ENCODE measurements at regions not wholly inside any gene's neighbourhood (a gene's known extent, or its start where the extent isn't known, plus 50 kb on each side); places are given as distances from the start of the nearest gene placed in this dataset.
A peak's percentile ranks its signal among the peaks of the same experiment; 100 is the strongest.

DNA sequence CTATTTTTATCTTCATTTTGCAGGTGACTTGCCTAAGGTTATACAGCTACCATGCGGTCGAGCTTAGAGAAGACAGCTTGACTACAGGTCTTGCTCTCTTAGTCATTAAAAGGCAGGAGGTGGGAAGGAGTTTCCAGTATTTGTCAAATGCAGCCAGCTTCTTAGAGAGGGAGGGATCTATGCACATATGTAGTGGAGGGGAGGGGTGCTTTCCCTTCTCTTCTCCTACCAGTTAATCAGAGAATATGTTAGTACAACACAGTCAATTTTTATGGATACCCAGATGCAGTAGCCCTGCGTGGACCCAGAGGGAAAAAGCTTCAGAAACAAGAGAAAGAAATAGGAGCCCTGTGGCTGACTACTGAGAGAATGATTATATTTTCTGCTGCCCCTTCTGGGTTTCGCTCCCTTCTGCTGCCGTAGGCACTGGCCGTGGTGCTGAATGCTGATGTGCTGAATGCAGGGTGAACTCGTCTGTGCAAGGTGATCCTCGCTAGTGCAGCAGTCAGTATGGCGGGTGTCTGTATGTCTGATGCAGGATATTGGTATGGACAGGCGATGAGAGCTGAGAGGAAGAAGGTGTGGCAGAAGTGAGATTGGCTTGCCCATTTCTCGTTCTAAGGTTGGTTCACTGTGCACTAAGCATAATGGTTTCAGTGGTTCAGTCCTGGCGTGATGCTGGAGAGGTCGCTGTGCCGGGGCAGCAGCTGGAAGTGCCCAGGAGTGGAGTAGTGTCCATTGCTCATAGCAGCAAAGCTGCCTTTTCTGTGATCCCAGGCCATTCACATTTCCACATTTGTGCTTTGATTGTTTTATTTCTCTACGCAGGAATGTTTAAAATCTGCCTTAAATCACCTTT, 189.2 kb upstream of the PODXL start:
- H3K27me3 ChIP-seq (ENCODE audit: low read depth, low read length) = no peaks in the 10 kb centered on the region
- H3K4me3 ChIP-seq (ENCODE audit: low read depth in 1 of 2, low read length in 2 of 2) = no peak overlapping the region
- no peak overlapping the region for H3K27ac ChIP-seq (ENCODE audit: low read length)
- no peaks in the 10 kb centered on the region for H3K9me3 ChIP-seq (ENCODE audit: control insufficient read depth in 1 of 2, low read length in 2 of 2)
- H3K36me3 ChIP-seq (ENCODE audit: control insufficient read depth in 1 of 2, insufficient read depth in 2 of 2, low read length in 2 of 2) = no peaks in the 10 kb centered on the region
- H3K4me1 ChIP-seq (ENCODE audit: control insufficient read depth in 1 of 2, insufficient read depth in 2 of 2, low read length in 2 of 2) = no peaks in the 10 kb centered on the region

- H3K27ac ChIP-seq (ENCODE audit: low read length) = no peak overlapping the region
- H3K4me3 ChIP-seq (ENCODE audit: low read depth in 1 of 2, low read length in 2 of 2) = no peak overlapping the region
- no peaks in the 10 kb centered on the region for H3K4me1 ChIP-seq (ENCODE audit: control insufficient read depth in 1 of 2, insufficient read depth in 2 of 2, low read length in 2 of 2)
- no peaks in the 10 kb centered on the region for H3K27me3 ChIP-seq (ENCODE audit: low read depth, low read length)
- H3K36me3 ChIP-seq (ENCODE audit: control insufficient read depth in 1 of 2, insufficient read depth in 2 of 2, low read length in 2 of 2) = no peaks in the 10 kb centered on the region
- no peaks in the 10 kb centered on the region for H3K9me3 ChIP-seq (ENCODE audit: control insufficient read depth in 1 of 2, low read length in 2 of 2)
These were observed 185.0 kb upstream of the PODXL start for GRCh38 chr7:131741446-131741845.

- Histone ChIP-seq H3K36me3 (ENCODE audit: control insufficient read depth in 1 of 2, insufficient read depth in 2 of 2, low read length in 2 of 2) (no peaks in the 10 kb centered on the region), H3K4me3 (ENCODE audit: low read depth in 1 of 2, low read length in 2 of 2) (no peak overlapping the region), H3K27ac (ENCODE audit: low read length) (no peak overlapping the region), H3K27me3 (ENCODE audit: low read depth, low read length) (no peaks in the 10 kb centered on the region), H3K9me3 (ENCODE audit: control insufficient read depth in 1 of 2, low read length in 2 of 2) (no peaks in the 10 kb centered on the region), H3K4me1 (ENCODE audit: control insufficient read depth in 1 of 2, insufficient read depth in 2 of 2, low read length in 2 of 2) (peaks cover 0 to 4% of the 10 kb centered on the region in 2 donors)
These were observed 181.5 kb upstream of the PODXL start for GRCh38 chr7:131737746-131738465.

DNA sequence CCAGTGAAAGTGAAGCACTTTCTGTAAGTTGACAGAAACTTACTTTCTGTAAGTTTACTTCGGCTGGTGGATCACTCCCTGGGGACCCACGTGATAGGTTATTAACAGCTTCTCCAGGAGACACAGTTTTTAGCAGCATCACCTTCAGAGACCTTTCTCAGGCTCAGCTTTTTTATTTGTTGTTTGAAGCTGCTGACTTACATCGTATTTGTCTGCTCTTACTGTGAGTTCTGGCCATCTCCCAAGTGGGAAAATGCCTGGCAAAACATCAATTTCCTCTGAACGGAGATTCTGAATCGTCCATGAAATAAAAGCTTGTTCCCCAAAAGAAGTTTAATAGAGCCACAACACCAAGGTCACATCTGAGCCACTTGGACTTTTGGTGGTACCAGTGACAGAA, 178.7 kb upstream of the PODXL start:
- Histone ChIP-seq H3K9me3 (ENCODE audit: control insufficient read depth in 1 of 2, low read length in 2 of 2) (no peaks in the 10 kb centered on the region), H3K4me1 (ENCODE audit: control insufficient read depth in 1 of 2, insufficient read depth in 2 of 2, low read length in 2 of 2) (peaks cover 0 to 4% of the 10 kb centered on the region in 2 donors), H3K36me3 (ENCODE audit: control insufficient read depth in 1 of 2, insufficient read depth in 2 of 2, low read length in 2 of 2) (no peaks in the 10 kb centered on the region), H3K27ac (ENCODE audit: low read length) (no peak overlapping the region), H3K4me3 (ENCODE audit: low read depth in 1 of 2, low read length in 2 of 2) (no peak overlapping the region), H3K27me3 (ENCODE audit: low read depth, low read length) (no peaks in the 10 kb centered on the region)

DNA sequence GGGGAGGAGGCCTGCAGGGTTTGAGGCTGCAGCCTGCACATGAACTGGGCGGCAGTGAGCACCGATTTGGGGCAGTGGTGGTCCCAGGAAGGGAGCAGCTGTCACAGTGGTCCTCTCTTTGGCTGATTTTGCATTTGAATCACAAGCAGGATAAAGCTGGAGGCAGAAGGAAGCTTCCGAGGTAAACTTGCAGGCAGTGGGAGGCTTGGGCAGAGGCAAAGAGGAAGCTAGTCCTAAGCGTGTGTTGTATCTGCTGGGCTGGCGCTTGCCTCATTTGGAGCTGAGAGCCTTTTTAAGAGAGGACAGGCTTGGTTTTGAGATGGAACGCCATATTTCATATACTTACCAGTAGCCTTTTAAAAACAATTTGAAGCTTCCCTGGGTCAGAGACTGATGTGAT, 177.2 kb upstream of the PODXL start:
- H3K27me3 ChIP-seq (ENCODE audit: low read depth, low read length) = no peaks in the 10 kb centered on the region
- peaks cover 0 to 4% of the 10 kb centered on the region in 2 donors for H3K4me1 ChIP-seq (ENCODE audit: control insufficient read depth in 1 of 2, insufficient read depth in 2 of 2, low read length in 2 of 2)
- no peaks in the 10 kb centered on the region for H3K9me3 ChIP-seq (ENCODE audit: control insufficient read depth in 1 of 2, low read length in 2 of 2)
- no peak overlapping the region for H3K4me3 ChIP-seq (ENCODE audit: low read depth in 1 of 2, low read length in 2 of 2)
- H3K36me3 ChIP-seq (ENCODE audit: control insufficient read depth in 1 of 2, insufficient read depth in 2 of 2, low read length in 2 of 2) = no peaks in the 10 kb centered on the region
- no peak overlapping the region for H3K27ac ChIP-seq (ENCODE audit: low read length)

GRCh38 chr7:131727189-131727588, 170.8 kb upstream of the PODXL start:
- H3K36me3 ChIP-seq (ENCODE audit: control insufficient read depth in 1 of 2, insufficient read depth in 2 of 2, low read length in 2 of 2) = no peaks in the 10 kb centered on the region
- H3K4me1 ChIP-seq (ENCODE audit: control insufficient read depth in 1 of 2, insufficient read depth in 2 of 2, low read length in 2 of 2) = no peaks in the 10 kb centered on the region
- no peaks in the 10 kb centered on the region for H3K27me3 ChIP-seq (ENCODE audit: low read depth, low read length)
- H3K27ac ChIP-seq (ENCODE audit: low read length) = no peak overlapping the region
- no peaks in the 10 kb centered on the region for H3K9me3 ChIP-seq (ENCODE audit: control insufficient read depth in 1 of 2, low read length in 2 of 2)
- H3K4me3 ChIP-seq (ENCODE audit: low read depth in 1 of 2, low read length in 2 of 2) = no peak overlapping the region

GRCh38 chr7:131726686-131727085, 170.3 kb upstream of the PODXL start:
- no peak overlapping the region for H3K4me3 ChIP-seq (ENCODE audit: low read depth in 1 of 2, low read length in 2 of 2)
- H3K36me3 ChIP-seq (ENCODE audit: control insufficient read depth in 1 of 2, insufficient read depth in 2 of 2, low read length in 2 of 2) = no peaks in the 10 kb centered on the region
- H3K4me1 ChIP-seq (ENCODE audit: control insufficient read depth in 1 of 2, insufficient read depth in 2 of 2, low read length in 2 of 2) = no peaks in the 10 kb centered on the region
- no peak overlapping the region for H3K27ac ChIP-seq (ENCODE audit: low read length)
- H3K9me3 ChIP-seq (ENCODE audit: control insufficient read depth in 1 of 2, low read length in 2 of 2) = no peaks in the 10 kb centered on the region
- H3K27me3 ChIP-seq (ENCODE audit: low read depth, low read length) = no peaks in the 10 kb centered on the region

- H3K4me1 ChIP-seq (ENCODE audit: control insufficient read depth in 1 of 2, insufficient read depth in 2 of 2, low read length in 2 of 2) = no peaks in the 10 kb centered on the region
- no peak overlapping the region for H3K27ac ChIP-seq (ENCODE audit: low read length)
- H3K4me3 ChIP-seq (ENCODE audit: low read depth in 1 of 2, low read length in 2 of 2) = no peak overlapping the region
- H3K36me3 ChIP-seq (ENCODE audit: control insufficient read depth in 1 of 2, insufficient read depth in 2 of 2, low read length in 2 of 2) = no peaks in the 10 kb centered on the region
- H3K27me3 ChIP-seq (ENCODE audit: low read depth, low read length) = no peaks in the 10 kb centered on the region
- H3K9me3 ChIP-seq (ENCODE audit: control insufficient read depth in 1 of 2, low read length in 2 of 2) = no peaks in the 10 kb centered on the region
These were observed 169.6 kb upstream of the PODXL start for GRCh38 chr7:131726031-131726430.

GRCh38 chr7:131724776-131725345, 168.4 kb upstream of the PODXL start:
- H3K4me3 ChIP-seq (ENCODE audit: low read depth in 1 of 2, low read length in 2 of 2) = no peak overlapping the region
- no peak overlapping the region for H3K27ac ChIP-seq (ENCODE audit: low read length)
- H3K36me3 ChIP-seq (ENCODE audit: control insufficient read depth in 1 of 2, insufficient read depth in 2 of 2, low read length in 2 of 2) = no peaks in the 10 kb centered on the region
- H3K27me3 ChIP-seq (ENCODE audit: low read depth, low read length) = no peaks in the 10 kb centered on the region
- no peaks in the 10 kb centered on the region for H3K4me1 ChIP-seq (ENCODE audit: control insufficient read depth in 1 of 2, insufficient read depth in 2 of 2, low read length in 2 of 2)
- no peaks in the 10 kb centered on the region for H3K9me3 ChIP-seq (ENCODE audit: control insufficient read depth in 1 of 2, low read length in 2 of 2)

- H3K4me3 ChIP-seq (ENCODE audit: low read depth in 1 of 2, low read length in 2 of 2) = no peak overlapping the region
- no peaks in the 10 kb centered on the region for H3K9me3 ChIP-seq (ENCODE audit: control insufficient read depth in 1 of 2, low read length in 2 of 2)
- peak overlapping the region; percentile 20 for H3K27ac ChIP-seq (ENCODE audit: low read length)
- H3K4me1 ChIP-seq (ENCODE audit: control insufficient read depth in 1 of 2, insufficient read depth in 2 of 2, low read length in 2 of 2) = no peaks in the 10 kb centered on the region
- H3K36me3 ChIP-seq (ENCODE audit: control insufficient read depth in 1 of 2, insufficient read depth in 2 of 2, low read length in 2 of 2) = no peaks in the 10 kb centered on the region
- H3K27me3 ChIP-seq (ENCODE audit: low read depth, low read length) = no peaks in the 10 kb centered on the region
These were observed 167.5 kb upstream of the PODXL start for GRCh38 chr7:131723926-131724325.

- no peak overlapping the region for H3K4me3 ChIP-seq (ENCODE audit: low read depth in 1 of 2, low read length in 2 of 2)
- no peak overlapping the region for H3K27ac ChIP-seq (ENCODE audit: low read length)
- no peaks in the 10 kb centered on the region for H3K27me3 ChIP-seq (ENCODE audit: low read depth, low read length)
- H3K36me3 ChIP-seq (ENCODE audit: control insufficient read depth in 1 of 2, insufficient read depth in 2 of 2, low read length in 2 of 2) = no peaks in the 10 kb centered on the region
- H3K4me1 ChIP-seq (ENCODE audit: control insufficient read depth in 1 of 2, insufficient read depth in 2 of 2, low read length in 2 of 2) = no peaks in the 10 kb centered on the region
- H3K9me3 ChIP-seq (ENCODE audit: control insufficient read depth in 1 of 2, low read length in 2 of 2) = no peaks in the 10 kb centered on the region
These were observed 165.9 kb upstream of the PODXL start for GRCh38 chr7:131722371-131722770.
